Activated naive CD8-positive, alpha-beta T cell (primary cell): ENCODE measurements at regions not wholly inside any gene's neighbourhood (a gene's known extent, or its start where the extent isn't known, plus 50 kb on each side); places are given as distances from the start of the nearest gene placed in this dataset.

Experiments used
- H3K27ac Mint-ChIP-seq: one replicate; pipeline ENCODE4 v1.8.0; 2021; ENCODE audit warnings: mixed read lengths
- H3K27me3 Mint-ChIP-seq: one replicate; pipeline ENCODE4 v1.8.0; 2021; ENCODE audit warnings: mixed read lengths
- H3K36me3 Mint-ChIP-seq: one replicate; pipeline ENCODE4 v1.8.0; 2021; ENCODE audit warnings: mixed read lengths
- H3K4me1 Mint-ChIP-seq: one replicate; pipeline ENCODE4 v1.8.0; 2021; ENCODE audit warnings: low read depth, mixed read lengths
- H3K4me3 Mint-ChIP-seq: one replicate; pipeline ENCODE4 v1.8.0; 2021; ENCODE audit warnings: mild to moderate bottlenecking, mixed read lengths
- H3K9me3 Mint-ChIP-seq: one replicate; pipeline ENCODE4 v1.8.0; 2021; ENCODE audit warnings: low read depth, mixed read lengths

DNA sequence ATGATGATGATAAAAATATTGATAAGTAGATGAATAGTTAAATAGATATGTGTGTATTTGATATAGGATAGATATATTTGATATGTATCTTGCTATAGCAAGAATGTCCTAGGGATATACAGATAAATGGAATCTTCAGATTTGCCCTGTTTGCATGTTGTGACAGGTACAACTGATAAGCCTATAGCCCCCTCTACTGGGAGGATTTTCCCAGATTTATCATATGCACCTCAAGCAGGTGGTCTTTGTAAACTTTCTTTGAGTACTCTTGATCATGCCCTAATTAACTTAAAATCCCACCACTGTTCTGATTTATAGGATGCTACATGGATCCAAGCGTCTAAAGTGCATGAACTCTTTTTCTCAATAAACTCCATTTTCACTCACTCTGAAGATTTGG is 1050.7 kb downstream of the SORCS3 start:
- no peak overlapping the region for H3K4me3 Mint-ChIP-seq
- peaks cover 1% of the 10 kb centered on the region for H3K27me3 Mint-ChIP-seq
- no peaks in the 10 kb centered on the region for H3K36me3 Mint-ChIP-seq
- no peaks in the 10 kb centered on the region for H3K4me1 Mint-ChIP-seq
- H3K9me3 Mint-ChIP-seq = no peaks in the 10 kb centered on the region
- no peak overlapping the region for H3K27ac Mint-ChIP-seq

- Mint-ChIP-seq H3K36me3 (no peaks in the 10 kb centered on the region), H3K4me1 (no peaks in the 10 kb centered on the region), H3K4me3 (no peak overlapping the region), H3K9me3 (peaks cover 18% of the 10 kb centered on the region), H3K27me3 (no peaks in the 10 kb centered on the region), H3K27ac (no peak overlapping the region)
These were observed 1041.8 kb downstream of the SORCS3 start for GRCh38 chr10:105682911-105683310.

- no peak overlapping the region for H3K27ac Mint-ChIP-seq
- H3K4me1 Mint-ChIP-seq = no peaks in the 10 kb centered on the region
- no peaks in the 10 kb centered on the region for H3K36me3 Mint-ChIP-seq
- peaks cover 18% of the 10 kb centered on the region for H3K9me3 Mint-ChIP-seq
- no peak overlapping the region for H3K4me3 Mint-ChIP-seq
- no peaks in the 10 kb centered on the region for H3K27me3 Mint-ChIP-seq
These were observed 1040.0 kb downstream of the SORCS3 start for GRCh38 chr10:105681051-105681450.

- Mint-ChIP-seq H3K27ac (no peak overlapping the region), H3K36me3 (no peaks in the 10 kb centered on the region)
These were observed 1038.7 kb downstream of the SORCS3 start for GRCh38 chr10:105679781-105680180.

DNA sequence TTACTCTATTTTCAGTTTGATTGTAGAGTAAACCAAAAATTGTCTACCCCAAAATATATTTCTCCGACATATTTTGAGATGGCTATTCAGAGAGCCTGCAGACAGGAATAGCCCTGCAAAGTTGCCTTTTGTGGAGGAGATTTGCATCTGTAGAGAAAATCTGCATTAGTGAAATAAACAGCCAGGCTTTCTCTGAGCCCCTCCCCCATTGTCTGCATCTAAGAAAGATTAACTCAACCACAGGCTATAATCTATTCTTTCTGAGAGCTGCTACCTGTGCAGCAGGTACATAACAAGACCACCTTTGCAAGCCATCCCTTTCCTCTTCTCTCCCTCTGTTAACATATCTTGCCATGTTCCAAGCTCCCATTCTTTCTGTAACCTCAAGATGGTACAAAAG is 1034.2 kb downstream of the SORCS3 start:
- Mint-ChIP-seq H3K4me1 (no peaks in the 10 kb centered on the region), H3K27ac (no peak overlapping the region), H3K9me3 (peaks cover 17% of the 10 kb centered on the region), H3K4me3 (no peak overlapping the region), H3K27me3 (no peaks in the 10 kb centered on the region), H3K36me3 (no peaks in the 10 kb centered on the region)

More at GRCh38 chr10:105679781-105680180, 1038.7 kb downstream of the SORCS3 start:
- peaks cover 17% of the 10 kb centered on the region for H3K9me3 Mint-ChIP-seq
- H3K27me3 Mint-ChIP-seq = no peaks in the 10 kb centered on the region
- no peak overlapping the region for H3K4me3 Mint-ChIP-seq
- no peaks in the 10 kb centered on the region for H3K4me1 Mint-ChIP-seq

DNA sequence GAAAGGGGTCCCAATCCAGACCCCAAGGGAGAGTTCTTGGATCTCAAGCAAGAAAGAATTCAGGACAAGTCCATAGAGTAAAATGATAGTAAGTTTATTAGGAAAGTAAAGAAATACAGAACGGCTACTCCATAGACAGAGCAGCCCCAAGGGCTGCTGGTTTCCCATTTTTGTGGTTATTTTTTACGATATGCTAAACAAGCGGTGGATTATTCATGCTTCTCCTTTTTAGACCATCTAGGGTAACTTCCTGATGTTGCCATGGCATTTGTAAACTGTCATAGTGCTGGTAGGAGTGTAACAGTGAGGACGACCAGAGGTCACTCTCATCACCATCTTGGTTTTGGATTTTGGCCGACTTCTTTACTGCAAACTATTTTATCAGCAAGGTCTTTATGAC is 1033.4 kb downstream of the SORCS3 start:
- Mint-ChIP-seq H3K27ac (no peak overlapping the region), H3K9me3 (peaks cover 17% of the 10 kb centered on the region), H3K4me1 (no peaks in the 10 kb centered on the region), H3K27me3 (no peaks in the 10 kb centered on the region), H3K4me3 (no peak overlapping the region), H3K36me3 (no peaks in the 10 kb centered on the region)

DNA sequence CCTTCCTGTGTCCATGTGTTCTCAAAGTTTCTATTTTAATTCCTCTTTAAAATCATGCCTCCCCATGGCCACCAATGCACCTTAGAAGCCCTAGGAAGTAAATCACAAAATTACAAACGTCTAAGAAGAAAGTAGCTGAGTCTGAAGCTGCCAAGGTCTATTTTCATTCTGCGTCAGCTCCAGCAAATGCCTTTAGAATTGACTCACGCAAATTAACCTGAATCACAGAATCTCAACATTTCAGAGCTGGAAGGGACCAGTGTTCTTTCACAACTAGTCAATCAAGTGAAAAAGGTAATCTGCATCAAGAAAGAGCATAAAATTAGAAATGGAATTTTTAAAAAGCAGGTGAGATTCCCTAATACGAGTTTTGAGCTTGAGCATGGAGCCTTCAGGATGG is 1017.6 kb downstream of the SORCS3 start:
- H3K4me3 Mint-ChIP-seq = no peak overlapping the region

DNA sequence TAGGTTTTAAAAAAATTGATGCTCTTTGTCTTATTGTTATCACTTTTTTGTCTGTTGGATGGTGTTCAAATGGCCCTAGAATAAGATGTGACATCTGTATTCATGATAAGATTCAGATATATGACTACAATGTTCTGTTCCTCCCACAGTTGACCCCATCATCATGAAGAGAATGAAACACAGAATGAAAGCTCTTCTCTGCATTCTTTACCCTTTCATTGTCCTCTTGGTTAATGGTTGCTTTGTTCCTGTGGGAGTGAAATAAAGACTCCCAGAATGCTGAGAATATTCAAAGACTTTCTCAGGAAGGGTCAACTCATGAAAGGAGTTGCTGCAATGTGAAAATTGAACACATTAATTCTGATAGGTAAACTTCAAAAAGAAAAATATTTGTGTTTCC is 1015.8 kb downstream of the SORCS3 start:
- no peaks in the 10 kb centered on the region for H3K36me3 Mint-ChIP-seq
- no peaks in the 10 kb centered on the region for H3K4me1 Mint-ChIP-seq
- H3K9me3 Mint-ChIP-seq = no peaks in the 10 kb centered on the region
- H3K4me3 Mint-ChIP-seq = no peak overlapping the region
- no peaks in the 10 kb centered on the region for H3K27me3 Mint-ChIP-seq
- no peak overlapping the region for H3K27ac Mint-ChIP-seq

More for the DNA sequence above, 1017.6 kb downstream of the SORCS3 start:
- no peak overlapping the region for H3K27ac Mint-ChIP-seq
- no peaks in the 10 kb centered on the region for H3K36me3 Mint-ChIP-seq
- no peaks in the 10 kb centered on the region for H3K4me1 Mint-ChIP-seq
- H3K9me3 Mint-ChIP-seq = no peaks in the 10 kb centered on the region
- H3K27me3 Mint-ChIP-seq = no peaks in the 10 kb centered on the region

- Mint-ChIP-seq H3K27ac (no peak overlapping the region), H3K4me3 (no peak overlapping the region), H3K36me3 (no peaks in the 10 kb centered on the region), H3K9me3 (no peaks in the 10 kb centered on the region), H3K4me1 (no peaks in the 10 kb centered on the region), H3K27me3 (no peaks in the 10 kb centered on the region)
These were observed 1009.2 kb downstream of the SORCS3 start for GRCh38 chr10:105650306-105650705.

- no peaks in the 10 kb centered on the region for H3K36me3 Mint-ChIP-seq
- H3K27ac Mint-ChIP-seq = no peak overlapping the region
- no peak overlapping the region for H3K4me3 Mint-ChIP-seq
- no peaks in the 10 kb centered on the region for H3K4me1 Mint-ChIP-seq
- H3K27me3 Mint-ChIP-seq = no peaks in the 10 kb centered on the region
- no peaks in the 10 kb centered on the region for H3K9me3 Mint-ChIP-seq
These were observed 1006.3 kb downstream of the SORCS3 start for GRCh38 chr10:105647354-105647753.

- Mint-ChIP-seq H3K27ac (no peak overlapping the region), H3K36me3 (no peaks in the 10 kb centered on the region), H3K9me3 (no peaks in the 10 kb centered on the region), H3K4me3 (no peak overlapping the region), H3K27me3 (no peaks in the 10 kb centered on the region), H3K4me1 (no peaks in the 10 kb centered on the region)
These were observed 1003.9 kb downstream of the SORCS3 start for GRCh38 chr10:105644978-105645377.

DNA sequence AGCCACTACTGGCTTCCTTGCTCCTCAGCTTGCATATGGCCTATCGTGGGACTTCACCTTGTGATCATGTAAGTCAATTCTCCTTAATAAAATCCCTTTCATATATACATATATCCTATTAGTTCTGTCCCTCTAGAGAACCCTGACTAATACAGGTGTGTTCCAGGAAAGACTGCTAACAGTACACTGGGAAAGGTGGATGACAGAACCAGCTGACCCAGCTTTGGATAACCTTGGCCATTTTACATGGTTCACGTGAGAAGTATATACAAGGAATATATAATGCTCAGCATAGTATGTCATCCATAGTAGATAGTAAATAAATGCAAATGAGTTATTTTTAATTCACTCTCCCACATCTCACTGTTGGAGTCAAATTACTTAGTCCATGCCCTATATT is 1003.5 kb downstream of the SORCS3 start:
- Mint-ChIP-seq H3K27me3 (no peaks in the 10 kb centered on the region), H3K9me3 (no peaks in the 10 kb centered on the region), H3K27ac (no peak overlapping the region), H3K4me3 (no peak overlapping the region), H3K36me3 (no peaks in the 10 kb centered on the region), H3K4me1 (no peaks in the 10 kb centered on the region)

- H3K27me3 Mint-ChIP-seq = no peaks in the 10 kb centered on the region
- H3K4me1 Mint-ChIP-seq = no peaks in the 10 kb centered on the region
- H3K4me3 Mint-ChIP-seq = no peak overlapping the region
- no peaks in the 10 kb centered on the region for H3K36me3 Mint-ChIP-seq
- no peak overlapping the region for H3K27ac Mint-ChIP-seq
- H3K9me3 Mint-ChIP-seq = no peaks in the 10 kb centered on the region
These were observed 1003.0 kb downstream of the SORCS3 start for GRCh38 chr10:105644091-105644490.

GRCh38 chr10:105643660-105644059 is 1002.6 kb downstream of the SORCS3 start:
- H3K4me1 Mint-ChIP-seq = no peaks in the 10 kb centered on the region
- no peaks in the 10 kb centered on the region for H3K9me3 Mint-ChIP-seq
- no peak overlapping the region for H3K27ac Mint-ChIP-seq

GRCh38 chr10:105634281-105634680 is 993.2 kb downstream of the SORCS3 start:
- no peak overlapping the region for H3K27ac Mint-ChIP-seq
- H3K27me3 Mint-ChIP-seq = no peaks in the 10 kb centered on the region

More at GRCh38 chr10:105643660-105644059, 1002.6 kb downstream of the SORCS3 start:
- no peaks in the 10 kb centered on the region for H3K27me3 Mint-ChIP-seq
- no peaks in the 10 kb centered on the region for H3K36me3 Mint-ChIP-seq
- H3K4me3 Mint-ChIP-seq = no peak overlapping the region

GRCh38 chr10:105615715-105616365 is 974.8 kb downstream of the SORCS3 start:
- H3K4me1 Mint-ChIP-seq = no peaks in the 10 kb centered on the region
- H3K4me3 Mint-ChIP-seq = no peak overlapping the region

More at GRCh38 chr10:105634281-105634680, 993.2 kb downstream of the SORCS3 start:
- Mint-ChIP-seq H3K9me3 (no peaks in the 10 kb centered on the region), H3K4me1 (no peaks in the 10 kb centered on the region), H3K36me3 (no peaks in the 10 kb centered on the region), H3K4me3 (no peak overlapping the region)

More at GRCh38 chr10:105615715-105616365, 974.8 kb downstream of the SORCS3 start:
- no peak overlapping the region for H3K27ac Mint-ChIP-seq
- peaks cover 7% of the 10 kb centered on the region for H3K9me3 Mint-ChIP-seq
- no peaks in the 10 kb centered on the region for H3K27me3 Mint-ChIP-seq
- H3K36me3 Mint-ChIP-seq = no peaks in the 10 kb centered on the region
